CD4-positive, alpha-beta T cell (primary cell): ENCODE measurements at regions not wholly inside any gene's neighbourhood (a gene's known extent, or its start where the extent isn't known, plus 50 kb on each side); places are given as distances from the start of the nearest gene placed in this dataset.

Experiments used
- ATAC-seq: fragments of 200-7000 bp; cut with Tn5 transposase; one replicate; pipeline ENCODE4 v1.10.0; 2022; ENCODE audit warnings: mild to moderate bottlenecking; ENCODE audit not compliant: poor library complexity
- CTCF ChIA-PET: fragments of 350-600 bp; sonication (Branson Sonifier 250); formaldehyde crosslinking; loops from one replicate; lab custom pipeline; 2021; ENCODE audit warnings: antibody characterized with exemption, inconsistent platforms; lab: Charles Lee
- POLR2A ChIA-PET: fragments of 350-600 bp; sonication (Branson Sonifier 250); formaldehyde crosslinking; loops from one replicate; lab custom pipeline; 2021; ENCODE audit warnings: antibody characterized with exemption, inconsistent platforms; lab: Charles Lee
- DNase-seq, 14 experiments: peaks; one replicate each; pipeline ENCODE4 v3.0.0-alpha.2; 2013 to 2020; ENCODE audit warnings: mixed read lengths in 2 of 14
- H3K27ac ChIP-seq, 2 donors: one replicate each; pipeline versions ENCODE4 v1.5.1 to v1.7.0; 2013; ENCODE audit warnings: low read length in 2 of 2, low read depth in 1 of 2, mild to moderate bottlenecking in 1 of 2
- H3K27me3 ChIP-seq, 2 experiments: 1 replicate in 1 of 2; 2 replicates in 1 of 2; pipeline versions ENCODE4 v1.6.1 to v1.7.0; 2013; ENCODE audit warnings: low read length in 2 of 2, control low read depth in 1 of 2, mild to moderate bottlenecking in 1 of 2, moderate library complexity in 1 of 2; ENCODE audit not compliant: insufficient read depth in 2 of 2, control insufficient read depth in 1 of 2
- H3K36me3 ChIP-seq: one replicate; pipeline ENCODE4 v1.6.1; 2013; ENCODE audit warnings: low read length, control low read depth; ENCODE audit not compliant: insufficient read depth
- H3K4me1 ChIP-seq: one replicate; pipeline ENCODE4 v1.6.1; 2013; ENCODE audit warnings: low read length, control low read depth; ENCODE audit not compliant: insufficient read depth
- H3K4me3 ChIP-seq: one replicate; pipeline ENCODE4 v1.5.1; 2013; ENCODE audit warnings: mild to moderate bottlenecking, low read length, moderate library complexity
- H3K9me3 ChIP-seq, 2 experiments: 1 replicate in 1 of 2; 2 replicates in 1 of 2; pipeline versions ENCODE4 v1.6.1 to v1.7.0; 2013; ENCODE audit warnings: low read length in 2 of 2, mild to moderate bottlenecking in 2 of 2, control low read depth in 1 of 2, moderate library complexity in 1 of 2; ENCODE audit not compliant: control insufficient read depth in 1 of 2, insufficient read depth in 1 of 2
- H3K27ac Mint-ChIP-seq: one replicate; pipeline ENCODE4 v1.8.0; 2020; ENCODE audit warnings: mixed read lengths
- H3K27me3 Mint-ChIP-seq: one replicate; pipeline ENCODE4 v1.8.0; 2021; ENCODE audit warnings: mixed read lengths
- H3K36me3 Mint-ChIP-seq: one replicate; pipeline ENCODE4 v1.8.0; 2021; ENCODE audit warnings: low read depth, mixed read lengths
- H3K4me1 Mint-ChIP-seq: one replicate; pipeline ENCODE4 v1.8.0; 2021; ENCODE audit warnings: low read depth, mixed read lengths
- H3K4me3 Mint-ChIP-seq: one replicate; pipeline ENCODE4 v1.8.0; 2020; ENCODE audit warnings: mild to moderate bottlenecking, mixed read lengths
- H3K9me3 Mint-ChIP-seq: one replicate; pipeline ENCODE4 v1.8.0; 2020; ENCODE audit warnings: mixed read lengths
- intact Hi-C, 2 experiments: fragments of 100-400 bp; cut with DNase I in 1 of 2; cut with micrococcal nuclease in 1 of 2; formaldehyde crosslinking; loops; one replicate each; pipeline versions ENCODE4 v1.15.1 to v1.9.0; 2023 to 2025; cut with DNase I, micrococcal nuclease
- TF ChIP-seq, protein P1 (sequence below): fragments of 200-600 bp; IDR thresholded peaks from one replicate; pipeline ENCODE4 v1.8.0; 2022; ENCODE audit warnings: antibody characterized with exemption, mild to moderate bottlenecking

- Histone ChIP-seq H3K27ac (no peak overlapping the region), H3K4me1 (no peaks in the 10 kb centered on the region), H3K27me3 (no peaks in the 10 kb centered on the region), H3K9me3 (no peaks in the 10 kb centered on the region), H3K36me3 (no peaks in the 10 kb centered on the region), H3K4me3 (no peak overlapping the region)
- CTCF ChIA-PET, result no interaction called here
- Mint-ChIP-seq H3K27me3 (no peaks in the 10 kb centered on the region), H3K9me3 (peaks cover 6% of the 10 kb centered on the region), H3K27ac (no peak overlapping the region), H3K36me3 (no peaks in the 10 kb centered on the region), H3K4me3 (no peak overlapping the region), H3K4me1 (no peaks in the 10 kb centered on the region)
- TF ChIP-seq, protein P1, sequence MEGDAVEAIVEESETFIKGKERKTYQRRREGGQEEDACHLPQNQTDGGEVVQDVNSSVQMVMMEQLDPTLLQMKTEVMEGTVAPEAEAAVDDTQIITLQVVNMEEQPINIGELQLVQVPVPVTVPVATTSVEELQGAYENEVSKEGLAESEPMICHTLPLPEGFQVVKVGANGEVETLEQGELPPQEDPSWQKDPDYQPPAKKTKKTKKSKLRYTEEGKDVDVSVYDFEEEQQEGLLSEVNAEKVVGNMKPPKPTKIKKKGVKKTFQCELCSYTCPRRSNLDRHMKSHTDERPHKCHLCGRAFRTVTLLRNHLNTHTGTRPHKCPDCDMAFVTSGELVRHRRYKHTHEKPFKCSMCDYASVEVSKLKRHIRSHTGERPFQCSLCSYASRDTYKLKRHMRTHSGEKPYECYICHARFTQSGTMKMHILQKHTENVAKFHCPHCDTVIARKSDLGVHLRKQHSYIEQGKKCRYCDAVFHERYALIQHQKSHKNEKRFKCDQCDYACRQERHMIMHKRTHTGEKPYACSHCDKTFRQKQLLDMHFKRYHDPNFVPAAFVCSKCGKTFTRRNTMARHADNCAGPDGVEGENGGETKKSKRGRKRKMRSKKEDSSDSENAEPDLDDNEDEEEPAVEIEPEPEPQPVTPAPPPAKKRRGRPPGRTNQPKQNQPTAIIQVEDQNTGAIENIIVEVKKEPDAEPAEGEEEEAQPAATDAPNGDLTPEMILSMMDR, result no peak
- DNase-seq (no peak), ATAC-seq (no peak)
- intact Hi-C loops, result no loop called here
- POLR2A ChIA-PET, result no interaction called here
Observed at GRCh38 chr21:27721675-27722074, 754.8 kb upstream of the ADAMTS5 start.

- H3K36me3 ChIP-seq, result no peaks in the 10 kb centered on the region
- DNase-seq (no peak), ATAC-seq (no peak)
- intact Hi-C loops, result no loop called here
- Mint-ChIP-seq H3K4me3 (no peak overlapping the region), H3K27me3 (no peaks in the 10 kb centered on the region), H3K36me3 (no peaks in the 10 kb centered on the region), H3K27ac (no peak overlapping the region), H3K9me3 (peaks cover 3% of the 10 kb centered on the region), H3K4me1 (no peaks in the 10 kb centered on the region)
- H3K9me3 ChIP-seq, result no peaks in the 10 kb centered on the region
- ChIA-PET CTCF (no interaction called here), POLR2A (no interaction called here)
- H3K27me3 ChIP-seq, result no peaks in the 10 kb centered on the region
- TF ChIP-seq, protein P1, result no peak
- no peak overlapping the region for H3K4me3 ChIP-seq
- H3K27ac ChIP-seq, result no peak overlapping the region
- H3K4me1 ChIP-seq, result no peaks in the 10 kb centered on the region
Observed at GRCh38 chr21:27719226-27719625, 752.3 kb upstream of the ADAMTS5 start.

DNA sequence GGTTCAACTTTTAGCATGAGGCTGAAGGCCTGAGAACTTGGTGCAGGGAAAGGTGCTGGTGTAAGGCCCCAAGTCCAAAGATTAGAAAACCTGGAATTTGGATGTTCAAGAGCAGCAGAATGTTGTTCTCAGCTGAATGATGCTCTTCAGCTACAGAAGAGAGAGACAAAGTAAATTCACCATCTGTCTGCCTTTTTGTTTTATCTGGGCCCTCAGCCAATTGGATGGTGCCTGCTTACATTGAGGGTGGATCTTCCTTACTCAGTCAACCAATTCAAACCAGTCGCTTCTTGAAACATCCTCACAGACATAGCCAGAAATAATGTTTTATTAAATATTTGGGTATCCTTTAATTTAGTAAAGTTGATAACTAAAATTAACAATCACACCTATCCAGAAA lies 748.2 kb upstream of the ADAMTS5 start:
- no peak overlapping the region for H3K27ac Mint-ChIP-seq
- Histone ChIP-seq H3K9me3 (no peaks in the 10 kb centered on the region), H3K27ac (no peak overlapping the region), H3K4me1 (no peaks in the 10 kb centered on the region), H3K36me3 (no peaks in the 10 kb centered on the region), H3K27me3 (no peaks in the 10 kb centered on the region), H3K4me3 (no peak overlapping the region)
- ChIA-PET POLR2A (no interaction called here), CTCF (interaction anchor here (0.8 kb wide), 1 partner anchor 20 kb away, joined by 5 read pairs; no protein-coding TSS in a partner anchor)
- H3K27me3 Mint-ChIP-seq, result no peaks in the 10 kb centered on the region
- ATAC-seq (no peak), DNase-seq (no peak)
- TF ChIP-seq, protein P1, result no peak
- H3K4me1 Mint-ChIP-seq, result no peaks in the 10 kb centered on the region
- no peak overlapping the region for H3K4me3 Mint-ChIP-seq
- intact Hi-C loops, result no loop called here
- H3K9me3 Mint-ChIP-seq, result no peaks in the 10 kb centered on the region
- H3K36me3 Mint-ChIP-seq, result no peaks in the 10 kb centered on the region
